ENCODE measurements at regions not wholly inside any gene's neighbourhood (a gene's known extent, or its start where the extent isn't known, plus 50 kb on each side); places are given as distances from the start of the nearest gene placed in this dataset.
A peak's percentile ranks its signal among the peaks of the same experiment; 100 is the strongest.

DNA sequence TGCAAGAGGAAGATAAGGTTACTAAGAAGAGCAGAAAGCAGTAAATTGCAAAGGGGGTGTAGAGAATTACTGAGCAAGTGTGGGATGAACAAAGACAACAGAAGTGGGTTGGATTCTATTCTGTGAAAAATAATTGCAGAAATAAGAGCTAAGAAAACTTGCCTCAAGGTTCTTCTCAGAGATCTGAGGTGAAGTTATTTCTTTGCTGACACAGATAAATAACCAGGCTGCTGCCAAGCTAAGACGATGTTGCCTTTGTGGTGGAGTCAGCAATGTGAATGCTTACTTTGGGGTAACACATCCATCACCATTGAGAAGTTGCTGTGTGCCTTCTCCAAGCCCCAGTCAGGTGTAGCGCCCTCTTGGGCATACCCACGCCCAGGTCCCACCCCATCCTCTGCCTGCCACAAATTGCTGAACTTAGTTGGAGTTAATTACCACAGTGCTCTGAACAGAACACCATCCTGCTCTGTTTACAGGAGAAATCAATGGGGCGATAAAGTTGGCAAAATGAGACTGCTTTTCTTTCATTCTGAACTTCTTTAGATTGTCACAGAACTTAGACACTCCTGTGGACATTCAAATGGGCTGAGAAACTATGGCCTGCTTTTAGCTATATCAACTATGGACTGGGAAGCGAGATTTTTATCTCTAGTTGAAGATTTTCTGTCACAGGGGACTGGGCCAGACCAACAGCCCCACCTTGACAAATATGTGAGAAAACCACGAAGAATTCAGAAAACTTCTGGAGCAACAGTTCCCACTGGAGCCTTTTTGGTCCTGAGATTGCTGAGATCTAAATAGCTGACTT, 283.6 kb downstream of the TMX3 start:
- no peak overlapping the region for H3K4me3 ChIP-seq (ENCODE audit: extremely low read depth in 1 of 4, insufficient read depth in 2 of 4, low read depth in 3 of 4, low read length in 4 of 4)
- no peak overlapping the region for H2BK15ac ChIP-seq (ENCODE audit: low read length)
- no peak overlapping the region for H3K14ac ChIP-seq (ENCODE audit: insufficient read length)
- ChIA-PET CTCF (ENCODE audit: partially characterized antibody) (no interaction called here), POLR2A (ENCODE audit: partially characterized antibody) (no interaction called here)
- no peak overlapping the region for H2BK5ac ChIP-seq (ENCODE audit: low read depth, low read length)
- DNase-seq (ENCODE audit: low read depth in 1 of 2, low spot score in 2 of 2) (no peak), FAIRE-seq (no peak)
- no peak overlapping the region for H3K23ac ChIP-seq (ENCODE audit: insufficient read length)
- no peaks in the 10 kb centered on the region for H3K79me1 ChIP-seq (ENCODE audit: low read depth, low read length)
- no peak overlapping the region for H2BK20ac ChIP-seq (ENCODE audit: low read length)
- no peaks in the 10 kb centered on the region for H3K23me2 ChIP-seq (ENCODE audit: low read depth, low read length)
- no peak overlapping the region for H2BK12ac ChIP-seq (ENCODE audit: low read depth, low read length)
- no peaks in the 10 kb centered on the region for H3K27me3 ChIP-seq (replicated peaks in 1 of 4; ENCODE audit: control insufficient read depth in 3 of 4, extremely low read depth in 1 of 4, insufficient read depth in 3 of 4, low read length in 3 of 4)
- H4K8ac ChIP-seq (ENCODE audit: extremely low read depth, insufficient read depth, low read length): no peak overlapping the region
- WGBS, 2 experiments (ENCODE audit: extremely low coverage in 1 of 2, insufficient coverage in 1 of 2, insufficient read length in 1 of 2, insufficient replicate concordance in 2 of 2, low coverage in 1 of 2, low lambda C conversion rate in 2 of 2, missing lambda C conversion rate in 1 of 2): 91% methylated on average over 6 of the region's 6 CpGs; no CpG with 5 or more reads in 1 of the 2 experiments
- no peaks in the 10 kb centered on the region for H3K79me2 ChIP-seq (ENCODE audit: control insufficient read depth in 1 of 2, insufficient read depth in 2 of 2, low read length in 2 of 2)
- H3K36me3 ChIP-seq (ENCODE audit: control insufficient read depth in 2 of 4, insufficient read depth in 4 of 4, low read length in 3 of 4): no peaks in the 10 kb centered on the region
- no peak overlapping the region for H3K56ac ChIP-seq (replicated peaks; ENCODE audit: insufficient read length, low read depth, low read length)
- no peak overlapping the region for H3K27ac ChIP-seq (ENCODE audit: low read depth, low read length)
- H2BK120ac ChIP-seq (replicated peaks; ENCODE audit: low read depth, low read length): no peak overlapping the region
- H2AK5ac ChIP-seq (ENCODE audit: low read depth, low read length): no peak overlapping the region
- peak overlapping the region; percentile 9; the same call in 1 of the 2 replicates for H2AFZ ChIP-seq (ENCODE audit: low read length)
- no peaks in the 10 kb centered on the region for H3K4me1 ChIP-seq (replicated peaks in 1 of 4; ENCODE audit: control insufficient read depth in 3 of 4, insufficient read depth in 4 of 4, low read length in 3 of 4)
- H3K9ac ChIP-seq (replicated peaks in 1 of 4; ENCODE audit: extremely low read depth in 1 of 4, low read depth in 3 of 4, low read length in 3 of 4): no peak overlapping the region
- H3K4me2 ChIP-seq (ENCODE audit: insufficient read depth in 1 of 2, low read depth in 2 of 2, low read length in 2 of 2): no peak overlapping the region
- no peak overlapping the region for H3K18ac ChIP-seq (ENCODE audit: extremely low read depth, low read length)
- H3K9me3 ChIP-seq (ENCODE audit: insufficient read depth in 2 of 2, low read depth in 1 of 2, low read length in 1 of 2): no peaks in the 10 kb centered on the region
- TF ChIP-seq CTCF (IDR thresholded peaks at IDR 0.05; ENCODE audit: control extremely low read depth in 1 of 3, insufficient read depth in 1 of 3, low read depth in 1 of 3, low read length in 3 of 3): peak in 2 of 3 experiments; percentile 4 to 17; a peak in 2 of 4 replicates
- no peak for TF ChIP-seq KDM1A (IDR thresholded peaks at IDR 0.05; ENCODE audit: borderline replicate concordance, low read length)
- no peak overlapping the region for H4K5ac ChIP-seq (ENCODE audit: insufficient read length, low read depth, low read length)
- no peaks in the 10 kb centered on the region for H4K20me1 ChIP-seq (replicated peaks in 1 of 2; ENCODE audit: control insufficient read depth in 1 of 2, insufficient read depth in 2 of 2, low read length in 2 of 2)
- no peak overlapping the region for H4K91ac ChIP-seq (replicated peaks; ENCODE audit: insufficient read length, low read length)
- no peak overlapping the region for H3K4ac ChIP-seq (replicated peaks; ENCODE audit: insufficient read length, low read depth, low read length)
